Fibroblast of skin of right quadriceps (primary cell): ENCODE measurements at regions not wholly inside any gene's neighbourhood (a gene's known extent, or its start where the extent isn't known, plus 50 kb on each side); places are given as distances from the start of the nearest gene placed in this dataset.

ENCODE experiments used
- DNase-seq: peaks from one replicate; pipeline ENCODE4 v3.0.0-alpha.2; 2013

DNA sequence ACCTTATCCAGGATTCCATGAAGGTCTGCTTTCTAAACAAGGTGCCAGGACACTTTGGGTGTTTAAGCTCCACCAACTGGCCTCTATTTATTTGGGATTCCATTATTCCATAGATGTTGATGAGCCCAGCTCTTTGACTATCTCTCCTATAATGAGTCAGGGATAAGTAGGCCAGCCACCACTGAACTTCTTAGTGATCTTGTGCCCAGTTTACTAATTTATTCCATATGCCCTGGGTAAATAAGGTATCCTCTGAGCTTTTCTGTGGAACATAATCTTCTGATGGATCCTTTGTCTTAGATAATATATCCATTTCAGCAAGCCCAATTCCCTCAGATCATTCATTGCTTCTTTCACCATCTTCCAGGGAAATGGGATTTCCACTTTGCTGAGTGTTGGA, 535.0 kb downstream of the FOXG1 start:
- no peak for DNase-seq

DNA sequence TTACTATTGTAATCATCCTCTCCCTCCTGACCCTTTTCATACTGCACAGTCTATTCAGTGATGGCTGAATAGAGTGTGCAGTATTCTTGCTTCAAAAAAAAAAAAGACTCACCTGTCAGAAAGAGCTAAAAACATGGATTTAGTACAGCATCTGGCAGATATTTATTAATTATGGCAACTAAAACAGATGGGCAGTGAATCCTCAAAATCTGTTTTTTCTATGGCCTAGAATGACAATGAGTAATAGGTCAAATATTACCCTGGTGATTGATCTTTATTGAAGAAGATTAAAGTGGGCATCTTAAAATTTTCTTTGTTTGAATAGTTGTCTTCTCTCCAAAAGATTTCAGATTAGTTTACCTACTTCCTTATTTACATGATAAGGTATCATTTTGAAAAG, 543.6 kb downstream of the FOXG1 start:
- no peak for DNase-seq

DNA sequence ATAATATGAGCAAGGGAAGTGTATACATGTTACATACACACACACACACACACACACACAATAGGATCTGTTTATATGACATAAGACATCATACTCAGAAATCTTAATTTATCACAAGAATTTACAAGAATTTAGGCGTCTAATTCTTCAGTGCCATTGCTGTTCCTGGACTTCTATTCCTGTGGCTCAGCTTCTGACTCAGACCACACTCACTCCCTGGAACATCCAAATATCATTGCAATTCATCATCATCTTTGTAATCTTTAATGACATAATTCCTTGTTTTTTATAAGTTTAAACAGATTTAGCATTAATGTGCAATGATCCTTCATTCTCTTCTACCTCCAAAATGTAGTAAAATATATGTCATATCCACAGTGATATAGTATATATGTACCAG, 544.2 kb downstream of the FOXG1 start:
- peak; percentile 80 for DNase-seq

GRCh38 chr14:29311983-29312382, 545.4 kb downstream of the FOXG1 start:
- DNase-seq, result peak; percentile 28

- DNase-seq, result no peak
Measured at GRCh38 chr14:29316936-29317335, 550.3 kb downstream of the FOXG1 start.

DNA sequence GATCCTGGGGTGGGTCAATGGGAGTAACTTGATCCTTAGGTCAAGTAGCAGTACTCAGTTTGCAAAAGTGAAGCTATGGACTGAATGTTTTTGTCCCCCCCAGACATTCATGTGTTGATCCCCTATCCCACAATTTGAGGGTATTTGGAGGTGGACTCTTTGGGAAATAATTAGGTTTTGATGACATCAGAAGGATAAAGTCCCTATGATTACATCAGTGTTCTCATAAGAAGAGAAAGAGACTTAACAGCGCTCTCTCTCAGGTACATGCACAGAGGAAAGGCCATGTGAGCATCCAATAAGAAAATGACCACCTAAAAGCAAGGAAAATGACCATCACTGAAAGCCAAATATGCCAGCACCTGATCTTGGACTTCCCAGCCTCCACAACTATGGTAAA, 550.8 kb downstream of the FOXG1 start:
- DNase-seq, result no peak

GRCh38 chr14:29320286-29320685, 553.7 kb downstream of the FOXG1 start:
- DNase-seq, result peak; percentile 70

- DNase-seq, result peak; percentile 74
Measured at GRCh38 chr14:29321646-29322045, 555.1 kb downstream of the FOXG1 start.

DNA sequence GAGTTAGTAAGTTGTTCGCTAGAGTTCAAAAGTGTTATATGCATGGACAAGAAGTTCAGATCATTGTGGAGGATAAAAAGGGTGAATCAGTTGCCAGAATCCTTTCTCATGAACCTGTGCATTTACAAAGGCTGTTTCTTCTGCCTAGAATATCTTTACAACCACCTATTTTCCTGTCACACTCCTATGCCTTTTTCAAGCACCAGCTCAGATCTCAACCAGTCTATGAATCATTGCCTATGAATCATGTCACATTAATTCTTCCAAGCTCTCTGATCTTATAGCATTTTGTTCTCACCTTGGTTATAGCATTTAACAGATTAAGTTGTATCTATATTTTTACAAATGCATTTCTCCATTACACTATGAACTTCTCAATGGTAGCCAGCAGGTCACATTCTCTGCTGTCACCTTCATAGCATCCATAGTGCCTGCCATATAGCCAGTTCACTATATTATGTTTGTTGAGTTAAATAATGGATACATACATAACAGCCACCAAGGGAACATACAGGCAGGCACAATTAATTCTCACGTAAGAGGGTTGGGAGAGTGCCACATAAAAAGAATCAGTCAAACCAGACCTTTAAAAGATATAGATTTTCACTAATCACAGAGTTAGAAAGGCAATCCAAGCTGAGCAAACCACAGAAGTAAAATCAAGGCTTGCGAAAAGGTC, 573.0 kb downstream of the FOXG1 start:
- DNase-seq, result peak; percentile 4

GRCh38 chr14:29348504-29348903, 579.1 kb downstream of the PRKD1 start:
- DNase-seq, result peak; percentile 2

- DNase-seq, result no peak
Measured at GRCh38 chr14:29350496-29350895, 577.2 kb downstream of the PRKD1 start.

DNA sequence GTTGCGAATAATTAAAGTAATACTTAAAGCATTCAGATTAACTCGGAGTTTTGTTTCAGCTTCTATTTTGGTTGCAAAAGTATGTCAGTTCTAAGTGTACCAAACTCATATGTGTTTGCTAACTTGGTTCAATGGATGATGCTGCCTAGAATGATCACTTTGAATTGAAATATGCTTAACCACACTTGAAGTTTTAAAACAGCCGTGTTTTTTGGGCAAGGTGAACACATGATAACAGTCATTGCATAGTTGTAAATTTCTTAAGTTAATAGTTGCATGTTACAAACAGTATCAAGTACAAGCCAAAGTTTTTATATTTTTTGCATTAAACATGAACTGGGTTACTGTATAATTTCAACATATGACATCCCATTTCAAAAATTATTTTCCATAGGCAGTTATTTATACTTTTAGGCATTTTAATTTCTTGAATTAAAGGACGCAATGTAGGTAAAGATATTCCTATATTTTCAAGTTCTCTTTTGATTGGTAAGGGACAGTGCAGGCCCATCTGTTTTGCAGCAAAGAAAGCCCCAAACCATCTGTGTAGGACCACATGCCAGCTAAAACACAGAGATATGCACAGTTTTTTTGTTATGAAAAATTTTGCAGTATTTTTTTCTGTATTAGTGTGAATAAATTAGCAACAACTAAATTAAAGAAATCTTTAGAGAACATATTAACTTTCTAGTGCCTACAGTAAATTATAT, 575.5 kb downstream of the PRKD1 start:
- no peak for DNase-seq

DNA sequence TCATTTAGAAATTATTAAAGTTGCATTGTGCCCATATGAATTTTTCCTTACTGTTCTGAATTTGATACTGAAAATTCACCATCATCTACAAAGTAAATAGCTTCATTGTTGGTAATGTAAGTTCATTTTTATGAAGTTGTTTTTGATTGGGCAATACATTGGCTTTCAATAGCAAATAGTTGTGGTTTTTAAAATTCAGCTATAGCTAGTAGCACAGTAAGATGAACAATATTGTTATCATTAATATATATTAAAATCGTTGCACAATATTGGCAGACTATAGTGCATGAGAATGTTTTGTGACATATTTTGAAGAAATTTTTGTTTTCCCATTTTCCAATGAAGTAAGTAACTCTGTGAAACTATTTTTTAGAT, 575.0 kb downstream of the PRKD1 start:
- DNase-seq, result peak; percentile 22

- DNase-seq, result no peak
Measured at GRCh38 chr14:29353513-29353912, 574.1 kb downstream of the PRKD1 start.

- DNase-seq, result peak; percentile 4
Measured at GRCh38 chr14:29354486-29354885, 573.2 kb downstream of the PRKD1 start.

DNA sequence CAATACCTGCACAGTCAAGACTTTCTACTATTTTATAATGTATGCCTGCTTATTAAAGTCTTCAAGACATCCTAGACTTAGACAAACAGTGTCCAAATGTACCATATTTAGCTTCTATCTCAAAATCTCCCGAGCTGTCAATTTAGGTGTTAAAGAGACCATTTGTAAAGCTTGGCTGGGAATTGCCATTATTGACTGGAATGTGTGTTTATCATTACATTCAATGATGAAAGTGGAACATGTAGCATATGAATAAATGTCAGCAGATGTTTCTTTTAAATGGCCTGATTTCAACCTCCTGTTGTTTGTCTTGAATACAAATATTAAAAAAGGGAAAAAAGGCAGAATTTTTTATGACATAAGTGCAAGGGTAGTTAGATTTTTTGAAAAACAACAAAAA, 572.3 kb downstream of the PRKD1 start:
- DNase-seq, result no peak

DNA sequence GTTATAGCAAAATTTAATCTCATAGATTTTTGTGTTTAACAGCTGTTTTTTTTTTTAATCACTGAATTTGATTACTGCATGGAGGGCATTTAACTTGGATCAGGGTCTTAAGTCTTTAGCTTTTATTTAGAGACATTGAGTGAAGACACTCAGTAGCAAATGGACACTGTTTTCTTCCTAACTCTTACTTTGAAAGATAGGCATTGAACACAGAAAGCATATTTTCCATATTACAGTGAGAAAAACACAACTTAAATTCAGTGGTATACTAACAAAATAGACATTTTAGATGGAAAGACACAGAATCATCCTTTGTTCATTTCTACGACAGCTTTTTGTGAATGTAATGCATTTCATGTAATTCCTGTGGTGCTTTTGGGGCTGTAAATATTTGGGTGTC, 571.8 kb downstream of the PRKD1 start:
- DNase-seq, result no peak

GRCh38 chr14:29360656-29361055, 567.0 kb downstream of the PRKD1 start:
- DNase-seq, result no peak

GRCh38 chr14:29370024-29370423, 557.6 kb downstream of the PRKD1 start:
- no peak for DNase-seq

DNA sequence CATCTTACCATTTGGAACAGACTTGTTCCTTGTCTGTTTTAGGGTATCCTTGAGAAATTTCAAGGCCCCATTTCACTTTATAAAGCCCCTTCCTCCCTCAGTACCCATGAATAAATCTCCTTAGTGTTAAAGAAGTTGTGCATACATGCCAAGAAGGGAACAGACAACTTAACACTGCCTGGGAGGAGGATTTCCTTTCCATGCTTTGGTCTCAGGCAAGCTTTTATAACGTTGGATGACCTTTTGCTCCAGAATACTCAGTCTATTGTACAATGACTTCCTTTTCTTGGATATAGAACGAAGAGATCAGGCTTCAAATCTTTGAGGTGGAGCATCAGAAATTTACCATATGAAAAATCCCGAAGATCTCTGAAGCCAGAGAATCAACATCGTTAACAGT, 551.4 kb downstream of the PRKD1 start:
- no peak for DNase-seq

- DNase-seq, result no peak
Measured at GRCh38 chr14:29380826-29381225, 546.8 kb downstream of the PRKD1 start.

DNA sequence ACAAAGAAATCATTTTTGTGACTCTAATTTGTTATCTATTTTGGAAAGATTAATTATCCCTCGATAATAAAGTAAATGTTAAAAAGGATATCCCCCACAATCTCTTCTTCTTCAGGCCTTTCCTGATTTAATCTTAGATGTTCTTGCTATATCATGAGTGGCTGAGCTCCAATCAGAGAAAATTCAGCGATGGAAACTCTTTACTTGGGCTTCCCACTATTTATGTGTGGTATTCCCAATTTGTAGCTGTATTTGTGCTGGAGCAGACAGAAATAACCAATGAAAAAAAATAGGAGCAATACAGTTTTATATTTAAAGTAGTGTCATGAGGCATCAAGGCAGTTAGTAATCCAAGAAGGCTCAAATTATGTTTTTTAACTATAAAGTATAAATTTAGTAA, 539.1 kb downstream of the PRKD1 start:
- DNase-seq, result no peak

DNA sequence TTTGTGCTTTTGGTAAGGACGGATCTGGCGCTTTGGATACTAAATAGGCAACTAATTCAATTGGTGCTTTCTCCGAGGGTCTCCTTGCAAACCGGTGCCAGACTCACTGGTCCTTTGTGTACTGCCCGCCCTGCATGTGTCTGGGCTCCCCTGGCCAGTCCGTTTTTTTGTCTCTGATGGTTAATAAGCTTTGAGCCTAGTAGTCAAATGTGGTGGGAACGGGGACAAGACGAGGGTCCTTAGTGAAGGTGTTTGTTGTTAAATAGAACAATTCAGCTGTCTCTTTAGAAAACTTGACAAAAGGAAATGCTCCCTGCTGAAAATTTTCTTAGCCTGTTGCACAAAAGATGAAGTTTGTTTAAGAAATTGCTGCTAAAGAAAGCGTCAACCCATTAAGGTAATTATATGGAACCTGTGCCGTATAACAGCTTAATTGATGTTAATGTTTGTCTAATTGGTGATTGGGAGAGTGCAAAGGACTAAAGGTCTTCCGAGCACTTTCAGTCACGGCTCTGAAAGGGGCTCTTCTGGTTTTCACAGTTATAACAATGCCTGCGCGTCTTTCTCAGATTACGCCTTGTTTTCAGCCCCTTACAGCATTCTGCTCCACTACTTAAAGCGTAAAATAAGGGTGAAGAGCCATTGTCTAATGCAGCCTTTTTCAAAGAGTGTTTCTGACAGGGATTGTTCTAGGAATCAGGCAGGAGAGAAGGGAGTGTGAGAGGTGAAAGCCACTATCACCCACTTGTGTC, 537.4 kb downstream of the PRKD1 start:
- no peak for DNase-seq

DNA sequence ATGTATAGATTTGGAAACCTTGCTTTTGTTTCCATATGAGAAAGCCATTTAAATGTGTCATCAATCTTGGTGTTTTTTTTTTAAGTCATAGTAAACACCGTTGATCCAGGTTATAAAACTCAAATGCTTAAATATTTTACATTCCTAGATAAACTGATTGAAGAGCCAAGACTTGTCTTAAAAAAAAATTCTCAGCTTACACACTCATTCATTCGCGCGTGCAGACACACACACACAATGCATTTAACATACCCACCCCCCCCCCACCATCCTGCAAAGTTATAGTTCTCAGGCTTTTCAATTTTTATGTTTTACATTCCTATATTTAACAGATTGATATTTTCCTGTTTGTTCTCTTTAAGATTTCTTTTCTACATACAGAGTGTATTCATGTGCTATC, 536.4 kb downstream of the PRKD1 start:
- DNase-seq, result no peak
